Fibroblast of lung (primary cell): ENCODE measurements at regions not wholly inside any gene's neighbourhood (a gene's known extent, or its start where the extent isn't known, plus 50 kb on each side); places are given as distances from the start of the nearest gene placed in this dataset.

Experiments
- DNase-seq, 2 donors: peaks; one replicate each; pipeline versions ENCODE4 v3.0.0 to v3.0.0-alpha.2; 2010; ENCODE audit warnings: low read depth in 2 of 2
- H2AFZ ChIP-seq: 2 replicates; pipeline ENCODE4 v1.5.1; 2012; ENCODE audit warnings: low read length, control low read depth, inconsistent platforms
- H3K27ac ChIP-seq: 2 replicates; pipeline ENCODE4 v1.5.1; 2011; ENCODE audit warnings: low read length, control low read depth; ENCODE audit not compliant: insufficient read depth
- H3K27me3 ChIP-seq: 2 replicates; pipeline ENCODE4 v1.5.1; 2011; ENCODE audit warnings: mild to moderate bottlenecking, low read length; ENCODE audit not compliant: control insufficient read depth, insufficient read depth
- H3K36me3 ChIP-seq: 2 replicates; pipeline ENCODE4 v1.5.1; 2011; ENCODE audit warnings: low read length; ENCODE audit not compliant: control insufficient read depth, insufficient read depth
- H3K4me1 ChIP-seq: 2 replicates; pipeline ENCODE4 v1.5.1; 2011; ENCODE audit warnings: low read length; ENCODE audit not compliant: control insufficient read depth, insufficient read depth; ENCODE audit errors: extremely low read depth
- H3K4me2 ChIP-seq: 2 replicates; pipeline ENCODE4 v1.5.1; 2011; ENCODE audit warnings: low read length, control low read depth; ENCODE audit not compliant: insufficient read depth; ENCODE audit errors: extremely low read depth
- H3K4me3 ChIP-seq, 4 experiments: fragments of 200-600 bp in 1 of 4; sonication (generic) in 1 of 4; replicated peaks in 1 of 4; 2 replicates each; pipeline ENCODE4 v1.5.1; 2011 to 2016; ENCODE audit warnings: low read length in 4 of 4, low read depth in 3 of 4, mild to moderate bottlenecking in 3 of 4, control low read depth in 2 of 4, inconsistent platforms in 1 of 4, mixed read lengths in 1 of 4; ENCODE audit not compliant: insufficient read depth in 1 of 4; ENCODE audit errors: control extremely low read depth in 1 of 4
- H3K79me2 ChIP-seq: 2 replicates; pipeline ENCODE4 v1.5.1; 2012; ENCODE audit warnings: mild to moderate bottlenecking, low read length, inconsistent platforms; ENCODE audit not compliant: control insufficient read depth, insufficient read depth
- H3K9ac ChIP-seq: 2 replicates; pipeline ENCODE4 v1.5.1; 2011; ENCODE audit warnings: mild to moderate bottlenecking, low read length, control low read depth; ENCODE audit not compliant: insufficient read depth
- H3K9me3 ChIP-seq: 2 replicates; pipeline ENCODE4 v1.5.1; 2012; ENCODE audit warnings: low read depth, low read length; ENCODE audit not compliant: control insufficient read depth, insufficient read depth
- H4K20me1 ChIP-seq: 2 replicates; pipeline ENCODE4 v1.5.1; 2011; ENCODE audit warnings: low read length; ENCODE audit not compliant: control insufficient read depth, insufficient read depth; ENCODE audit errors: extremely low read depth
- EZH2 ChIP-seq: IDR thresholded peaks from 2 replicates; pipeline ENCODE4 v1.5.1; 2012; ENCODE audit warnings: low read length, control low read depth, mild to moderate bottlenecking; ENCODE audit errors: missing control alignments
- TF ChIP-seq, protein P1 (sequence below), 2 donors: IDR thresholded peaks in 1 of 2; conservative IDR thresholded peaks in 1 of 2; 1 replicate in 1 of 2; 2 replicates in 1 of 2; pipeline ENCODE4 v1.5.1; 2011 to 2012; ENCODE audit warnings: low read length in 2 of 2, control low read depth in 1 of 2, inconsistent platforms in 1 of 2, low read depth in 1 of 2, mild to moderate bottlenecking in 1 of 2

DNA sequence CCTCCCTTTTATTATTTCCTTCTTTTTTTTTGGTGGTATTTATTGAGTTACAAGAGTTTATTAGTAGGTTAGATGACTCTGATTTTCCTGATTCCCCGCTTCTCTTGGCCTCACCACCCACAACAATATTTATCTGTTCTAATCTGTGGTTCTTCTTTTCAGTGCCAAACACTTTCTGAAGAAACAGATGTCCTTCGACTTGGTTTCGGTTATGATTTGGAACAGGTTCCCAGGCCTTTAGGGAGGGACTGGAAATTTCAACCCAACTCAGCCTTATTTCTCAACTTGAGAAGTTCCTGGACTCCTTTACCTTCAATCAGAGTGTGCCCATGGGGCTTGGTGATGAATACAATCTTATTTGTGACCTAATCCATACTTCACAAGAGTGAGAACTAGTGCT is 108.1 kb downstream of the UCHL1 start:
- Histone ChIP-seq H3K27me3 (peaks cover 8% of the 10 kb centered on the region), H3K27ac (no peak overlapping the region), H3K9me3 (no peaks in the 10 kb centered on the region), H3K36me3 (no peaks in the 10 kb centered on the region), H3K4me2 (no peak overlapping the region), H3K79me2 (no peaks in the 10 kb centered on the region), H3K4me3 (no peak overlapping the region), H3K4me1 (peaks cover 2% of the 10 kb centered on the region), H3K9ac (no peak overlapping the region), H4K20me1 (no peaks in the 10 kb centered on the region), H2AFZ (no peak overlapping the region)
- DNase-seq = no peak
- TF ChIP-seq, protein P1, sequence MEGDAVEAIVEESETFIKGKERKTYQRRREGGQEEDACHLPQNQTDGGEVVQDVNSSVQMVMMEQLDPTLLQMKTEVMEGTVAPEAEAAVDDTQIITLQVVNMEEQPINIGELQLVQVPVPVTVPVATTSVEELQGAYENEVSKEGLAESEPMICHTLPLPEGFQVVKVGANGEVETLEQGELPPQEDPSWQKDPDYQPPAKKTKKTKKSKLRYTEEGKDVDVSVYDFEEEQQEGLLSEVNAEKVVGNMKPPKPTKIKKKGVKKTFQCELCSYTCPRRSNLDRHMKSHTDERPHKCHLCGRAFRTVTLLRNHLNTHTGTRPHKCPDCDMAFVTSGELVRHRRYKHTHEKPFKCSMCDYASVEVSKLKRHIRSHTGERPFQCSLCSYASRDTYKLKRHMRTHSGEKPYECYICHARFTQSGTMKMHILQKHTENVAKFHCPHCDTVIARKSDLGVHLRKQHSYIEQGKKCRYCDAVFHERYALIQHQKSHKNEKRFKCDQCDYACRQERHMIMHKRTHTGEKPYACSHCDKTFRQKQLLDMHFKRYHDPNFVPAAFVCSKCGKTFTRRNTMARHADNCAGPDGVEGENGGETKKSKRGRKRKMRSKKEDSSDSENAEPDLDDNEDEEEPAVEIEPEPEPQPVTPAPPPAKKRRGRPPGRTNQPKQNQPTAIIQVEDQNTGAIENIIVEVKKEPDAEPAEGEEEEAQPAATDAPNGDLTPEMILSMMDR (conservative IDR thresholded peaks at IDR 0.05 in 1 of 2, IDR thresholded peaks at IDR 0.05 in 1 of 2; ENCODE audit: low read depth in 1 of 2, low read length in 2 of 2) = no peak
- TF ChIP-seq EZH2 = no peak

DNA sequence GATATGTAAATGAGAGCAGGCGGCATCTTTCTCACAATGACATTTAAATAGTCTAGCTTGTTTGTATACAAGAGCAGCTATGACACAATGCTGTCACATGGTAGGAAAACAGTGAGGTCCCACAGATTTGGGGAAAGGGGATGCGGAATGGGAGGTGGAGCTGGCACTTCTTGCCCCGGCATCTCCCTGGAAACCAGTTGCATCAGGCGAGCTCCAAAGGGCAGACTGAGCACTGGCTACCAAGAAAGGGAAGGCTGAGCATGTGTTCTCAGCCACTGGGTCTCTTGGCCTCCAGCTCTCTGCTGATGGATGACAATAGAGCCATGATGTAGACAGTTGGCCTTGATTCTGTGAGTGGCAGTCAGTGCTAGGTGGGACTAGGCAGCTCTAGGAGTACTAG is 109.0 kb downstream of the UCHL1 start:
- Histone ChIP-seq H3K79me2 (no peaks in the 10 kb centered on the region), H4K20me1 (no peaks in the 10 kb centered on the region), H3K9me3 (no peaks in the 10 kb centered on the region), H3K27ac (no peak overlapping the region), H3K4me2 (no peak overlapping the region), H3K36me3 (no peaks in the 10 kb centered on the region), H3K27me3 (peaks cover 8% of the 10 kb centered on the region), H3K4me1 (peaks cover 2% of the 10 kb centered on the region), H3K4me3 (no peak overlapping the region), H2AFZ (no peak overlapping the region), H3K9ac (no peak overlapping the region)
- DNase-seq = no peak
- TF ChIP-seq, protein P1 (conservative IDR thresholded peaks at IDR 0.05 in 1 of 2, IDR thresholded peaks at IDR 0.05 in 1 of 2; ENCODE audit: low read depth in 1 of 2, low read length in 2 of 2) = no peak
- no peak for TF ChIP-seq EZH2

DNA sequence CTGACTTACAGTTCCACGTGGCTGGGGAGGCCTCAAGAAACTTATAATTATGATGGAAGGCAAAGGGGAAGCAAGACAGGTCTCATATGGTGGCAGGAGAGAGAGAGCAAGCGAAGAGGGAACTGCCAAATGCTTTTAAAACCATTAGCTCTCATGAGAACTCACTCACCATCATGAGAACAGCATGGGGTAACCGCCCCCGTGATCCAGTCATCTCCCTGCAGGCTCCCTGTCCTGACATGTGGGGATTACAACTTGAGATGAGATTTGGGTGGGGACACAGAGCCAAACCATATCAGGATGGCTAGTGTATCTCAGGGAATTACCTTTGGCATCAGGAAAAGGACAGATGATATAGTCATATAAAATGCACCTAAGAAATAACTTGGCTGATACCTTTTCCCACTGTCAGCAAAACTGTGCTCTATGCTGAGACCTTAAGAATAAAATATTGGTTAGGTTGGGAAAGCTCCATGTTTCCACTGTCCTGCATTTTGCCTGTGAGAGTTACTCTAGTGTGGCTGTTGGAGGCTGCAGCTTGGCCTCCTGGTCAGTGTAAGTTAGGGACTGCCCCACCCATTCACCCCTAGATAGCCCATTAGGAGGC is 110.3 kb downstream of the UCHL1 start:
- H3K79me2 ChIP-seq = no peaks in the 10 kb centered on the region
- DNase-seq = no peak
- H3K9me3 ChIP-seq = no peaks in the 10 kb centered on the region
- no peaks in the 10 kb centered on the region for H4K20me1 ChIP-seq
- no peaks in the 10 kb centered on the region for H3K36me3 ChIP-seq
- no peak overlapping the region for H3K27ac ChIP-seq
- H3K4me2 ChIP-seq = no peak overlapping the region
- peaks cover 2% of the 10 kb centered on the region for H3K4me1 ChIP-seq
- no peak overlapping the region for H2AFZ ChIP-seq
- H3K27me3 ChIP-seq = no peaks in the 10 kb centered on the region
- TF ChIP-seq, protein P1 (conservative IDR thresholded peaks at IDR 0.05 in 1 of 2, IDR thresholded peaks at IDR 0.05 in 1 of 2; ENCODE audit: low read depth in 1 of 2, low read length in 2 of 2) = no peak
- no peak for TF ChIP-seq EZH2
- H3K9ac ChIP-seq = no peak overlapping the region
- no peak overlapping the region for H3K4me3 ChIP-seq
